Embryonic facial prominence (tissue), 1 donor: ENCODE measurements at regions not wholly inside any gene's neighbourhood (a gene's known extent, or its start where the extent isn't known, plus 50 kb on each side); places are given as distances from the start of the nearest gene placed in this dataset.

Experiments used
- DNase-seq: peaks from one replicate; pipeline ENCODE4 v3.0.0-alpha.2; 2016; ENCODE audit errors: extremely low spot score

- no peak for DNase-seq
Measured at GRCh38 chr4:11774346-11774745, 345.7 kb upstream of the HS3ST1 start.

- DNase-seq = no peak
Measured at GRCh38 chr4:11773798-11774197, 345.1 kb upstream of the HS3ST1 start.

- DNase-seq = no peak
Measured at GRCh38 chr4:11769434-11769833, 340.7 kb upstream of the HS3ST1 start.

- DNase-seq = no peak
Measured at GRCh38 chr4:11768251-11768972, 339.7 kb upstream of the HS3ST1 start.

- DNase-seq = no peak
Measured at GRCh38 chr4:11765849-11766453, 337.3 kb upstream of the HS3ST1 start.

GRCh38 chr4:11748164-11748872 lies 319.6 kb upstream of the HS3ST1 start:
- DNase-seq = no peak

- no peak for DNase-seq
Measured at GRCh38 chr4:11746734-11747133, 318.0 kb upstream of the HS3ST1 start.

- no peak for DNase-seq
Measured at GRCh38 chr4:11743976-11744375, 315.3 kb upstream of the HS3ST1 start.

GRCh38 chr4:11743236-11743635 lies 314.5 kb upstream of the HS3ST1 start:
- DNase-seq = no peak

GRCh38 chr4:11741190-11741652 lies 312.5 kb upstream of the HS3ST1 start:
- no peak for DNase-seq

- no peak for DNase-seq
Measured at GRCh38 chr4:11739992-11740391, 311.3 kb upstream of the HS3ST1 start.

GRCh38 chr4:11736978-11737377 lies 308.3 kb upstream of the HS3ST1 start:
- DNase-seq = no peak

- DNase-seq = no peak
Measured at GRCh38 chr4:11735651-11736050, 307.0 kb upstream of the HS3ST1 start.

GRCh38 chr4:11732155-11732554 lies 303.5 kb upstream of the HS3ST1 start:
- no peak for DNase-seq

GRCh38 chr4:11730545-11730944 lies 301.9 kb upstream of the HS3ST1 start:
- no peak for DNase-seq

- no peak for DNase-seq
Measured at GRCh38 chr4:11729548-11729947, 300.9 kb upstream of the HS3ST1 start.

GRCh38 chr4:11727903-11728564 lies 299.3 kb upstream of the HS3ST1 start:
- no peak for DNase-seq

GRCh38 chr4:11724731-11725130 lies 296.0 kb upstream of the HS3ST1 start:
- DNase-seq = no peak

GRCh38 chr4:11722223-11722622 lies 293.5 kb upstream of the HS3ST1 start:
- no peak for DNase-seq

GRCh38 chr4:11720292-11720691 lies 291.6 kb upstream of the HS3ST1 start:
- no peak for DNase-seq

GRCh38 chr4:11719879-11720278 lies 291.2 kb upstream of the HS3ST1 start:
- DNase-seq = no peak

- DNase-seq = no peak
Measured at GRCh38 chr4:11715753-11716521, 287.2 kb upstream of the HS3ST1 start.
